HepG2 (cell line): ENCODE measurements at regions not wholly inside any gene's neighbourhood (a gene's known extent, or its start where the extent isn't known, plus 50 kb on each side); places are given as distances from the start of the nearest gene placed in this dataset.

Source experiments
- ATAC-seq: fragments of 200-7000 bp; cut with Tn5 transposase; 3 replicates; pipeline ENCODE4 v1.9.1; 2020; ENCODE audit warnings: mild to moderate bottlenecking, moderate library complexity
- BruUV-seq: library from RNA; stranded (reverse); fragments of 400-500 nt; replicated peaks from 2 replicates; lab custom pipeline; 2021; lab: Mats Ljungman, UMichigan
- CTCF ChIA-PET: fragments of 300-600 bp; formaldehyde crosslinking; extraction: SDS; loops from one replicate; lab custom pipeline; 2021; ENCODE audit warnings: low total read pairs, inconsistent platforms, low intra/inter-chr PET ratio; lab: Yijun Ruan, JAX
- POLR2A ChIA-PET: fragments of 350-600 bp; sonication (Branson Sonifier 250); formaldehyde crosslinking; loops from one replicate; lab custom pipeline; 2020; ENCODE audit warnings: antibody characterized with exemption, inconsistent platforms; lab: Yijun Ruan, JAX
- DNase-seq: peaks from one replicate; pipeline ENCODE4 v3.0.0-alpha.2; 2015; ENCODE audit warnings: low spot score
- FAIRE-seq: peaks from 3 replicates; lab custom pipeline; 2011; peaks lifted over from hg19 to GRCh38; lab: Jason Lieb, UNC
- H2AFZ ChIP-seq: one replicate; pipeline ENCODE4 v1.6.1; 2011; ENCODE audit warnings: low read length, inconsistent platforms
- H3K27ac ChIP-seq: fragments of 300-600 bp; 3 replicates; pipeline ENCODE4 v1.8.0; 2011; ENCODE audit warnings: mixed run types, mild to moderate bottlenecking, mixed read lengths, low read length, inconsistent platforms; ENCODE audit not compliant: insufficient read depth; ENCODE audit errors: extremely low read length
- H3K27me3 ChIP-seq, 2 experiments: fragments of 200-600 bp in 1 of 2; 2 replicates in 1 of 2; 3 replicates in 1 of 2; pipeline versions ENCODE4 v1.6.0 to v1.8.0; 2011; ENCODE audit warnings: low read length in 2 of 2, mild to moderate bottlenecking in 2 of 2, moderate library complexity in 2 of 2, inconsistent platforms in 1 of 2; ENCODE audit not compliant: insufficient read depth in 2 of 2, control insufficient read depth in 1 of 2
- H3K36me3 ChIP-seq, 2 experiments: fragments of 200-600 bp in 1 of 2; replicated peaks in 1 of 2; 2 replicates in 1 of 2; 3 replicates in 1 of 2; pipeline versions ENCODE4 v1.5.1 to v1.8.0; 2011; ENCODE audit warnings: low read length in 2 of 2, inconsistent platforms in 1 of 2; ENCODE audit not compliant: insufficient read depth in 2 of 2, control insufficient read depth in 1 of 2
- H3K4me1 ChIP-seq: 2 replicates; pipeline ENCODE4 v1.5.1; 2012; ENCODE audit warnings: low read length, inconsistent platforms; ENCODE audit not compliant: insufficient read depth
- H3K4me2 ChIP-seq: 2 replicates; pipeline ENCODE4 v1.6.0; 2011; ENCODE audit warnings: low read depth, low read length, inconsistent platforms
- H3K4me3 ChIP-seq, 3 experiments: fragments of 200-600 bp in 1 of 3; sonication (generic), shearing (Covaris generic) in 1 of 3; replicated peaks in 1 of 3; 2 replicates each; pipeline ENCODE4 v1.5.1; 2011 to 2016; ENCODE audit warnings: low read length in 3 of 3, inconsistent platforms in 2 of 3, low read depth in 2 of 3, mild to moderate bottlenecking in 2 of 3, control low read depth in 1 of 3, mixed read lengths in 1 of 3; ENCODE audit not compliant: insufficient read depth in 1 of 3
- H3K79me2 ChIP-seq: one replicate; pipeline ENCODE4 v1.6.1; 2011; ENCODE audit warnings: low read length, inconsistent platforms; ENCODE audit not compliant: insufficient read depth
- H3K9ac ChIP-seq: 2 replicates; pipeline ENCODE4 v1.6.0; 2011; ENCODE audit warnings: mild to moderate bottlenecking, low read depth, low read length, inconsistent platforms; ENCODE audit not compliant: insufficient read depth
- H3K9me3 ChIP-seq: 2 replicates; pipeline ENCODE4 v1.5.1; 2012; ENCODE audit warnings: mild to moderate bottlenecking, low read length
- H4K20me1 ChIP-seq: 2 replicates; pipeline ENCODE4 v1.6.0; 2011; ENCODE audit warnings: inconsistent platforms, mild to moderate bottlenecking, low read length, moderate library complexity; ENCODE audit not compliant: insufficient read depth
- MYPOP ChIP-seq: sonication (generic); formaldehyde crosslinking; IDR thresholded peaks from 2 replicates; pipeline ENCODE4 v1.8.1; 2023; ENCODE audit warnings: mild to moderate bottlenecking, moderate library complexity, missing genetic modification reagents
- RERE ChIP-seq: IDR thresholded peaks from 2 replicates; pipeline ENCODE4 v1.6.1; 2016; ENCODE audit warnings: low read depth, missing genetic modification reagents, missing compliant biosample characterization
- ZFAT ChIP-seq: sonication (generic); formaldehyde crosslinking; conservative IDR thresholded peaks from 2 replicates; pipeline ENCODE4 v1.8.1; 2023; ENCODE audit warnings: missing genetic modification reagents, inconsistent platforms
- WGBS: methylation state at CpG from one replicate; pipeline ENCODE4 v1.1.6; 2017; ENCODE audit warnings: low lambda C conversion rate; 5-methylcytosine and 5-hydroxymethylcytosine counted together
- in situ Hi-C: cut with HindIII; loops from 2 replicates; pipeline ENCODE4 v1.10.0; 2017; ENCODE audit warnings: low pct_unique_long_range_greater_than_20kb; ENCODE audit not compliant: extremely low pct_ligation_motif_present
- intact Hi-C: fragments of 100-400 bp; cut with micrococcal nuclease; formaldehyde crosslinking; loops from one replicate; pipeline ENCODE4 v1.10.0; 2022; ENCODE audit not compliant: unreplicated experiment

- Histone ChIP-seq H3K27ac (no peak overlapping the region), H4K20me1 (no peaks in the 10 kb centered on the region), H3K36me3 (no peaks in the 10 kb centered on the region), H3K4me3 (no peak overlapping the region), H3K4me1 (no peaks in the 10 kb centered on the region), H3K9ac (no peak overlapping the region), H3K79me2 (no peaks in the 10 kb centered on the region), H3K9me3 (peaks cover 57% of the 10 kb centered on the region), H3K27me3 (no peaks in the 10 kb centered on the region), H3K4me2 (no peak overlapping the region), H2AFZ (no peak overlapping the region)
- in situ Hi-C loops, result no loop called here
- 6% methylated on average over 3 of the region's 3 CpGs for WGBS
- TF ChIP-seq RERE (no peak), MYPOP (no peak), ZFAT (no peak)
- FAIRE-seq, result no peak
- CTCF ChIA-PET, result no interaction called here
- DNase-seq, result no peak
- intact Hi-C loops, result no loop called here
- BruUV-seq, result no TSS peak
- POLR2A ChIA-PET, result no interaction called here
- no peak for ATAC-seq
Measured at GRCh38 chr12:87511371-87511770, 517.8 kb downstream of the C12orf50 start.
